Head of caudate nucleus (tissue), 42 donors: ENCODE measurements at regions not wholly inside any gene's neighbourhood (a gene's known extent, or its start where the extent isn't known, plus 50 kb on each side); places are given as distances from the start of the nearest gene placed in this dataset.
"Not testable (repeated sequence)": the region's sequence is repeated elsewhere in the genome, so short reads cannot be mapped to it uniquely, and the experiment has no call there.

Source experiments
- DNase-seq, 42 donors: peaks; one replicate each; pipeline versions ENCODE4 v3.0.0 to v3.0.0-alpha.2; 2020 to 2021; ENCODE audit warnings: mixed read lengths in 7 of 42
- intact Hi-C: fragments of 100-400 bp; cut with DNase I; formaldehyde crosslinking; loops from one replicate; pipeline ENCODE4 v1.15.0; 2022

GRCh38 chr3:31289584-31289983 lies 243.1 kb upstream of the STT3B start:
- DNase-seq = no peak
- intact Hi-C loops = no loop called here

- intact Hi-C loops = no loop called here
- no peak for DNase-seq
These were observed 242.7 kb upstream of the STT3B start for GRCh38 chr3:31290046-31290445.

DNA sequence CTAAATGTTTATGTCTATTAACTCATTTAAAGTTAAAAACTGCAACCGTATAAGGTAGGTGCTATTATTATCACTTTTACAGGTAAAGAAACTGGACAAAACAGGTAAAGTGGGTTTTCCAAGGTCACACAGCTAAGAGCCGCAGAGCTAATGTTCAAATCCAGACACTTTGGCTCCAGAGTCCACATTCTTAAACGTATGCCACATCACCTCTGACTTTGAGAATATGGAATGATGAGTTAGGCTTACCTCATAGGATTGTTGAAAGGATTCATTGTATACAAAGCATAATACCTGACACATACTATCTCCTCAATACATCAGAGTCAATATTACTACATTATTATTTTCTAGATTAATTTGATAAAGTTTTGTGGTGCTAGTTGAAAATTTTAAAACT lies 240.9 kb upstream of the STT3B start:
- no peak for DNase-seq
- intact Hi-C loops = no loop called here

GRCh38 chr3:31294430-31295149 lies 238.1 kb upstream of the STT3B start:
- intact Hi-C loops = no loop called here
- DNase-seq = no peak

- intact Hi-C loops = no loop called here
- DNase-seq = no peak
These were observed 237.5 kb upstream of the STT3B start for GRCh38 chr3:31295150-31295765.

DNA sequence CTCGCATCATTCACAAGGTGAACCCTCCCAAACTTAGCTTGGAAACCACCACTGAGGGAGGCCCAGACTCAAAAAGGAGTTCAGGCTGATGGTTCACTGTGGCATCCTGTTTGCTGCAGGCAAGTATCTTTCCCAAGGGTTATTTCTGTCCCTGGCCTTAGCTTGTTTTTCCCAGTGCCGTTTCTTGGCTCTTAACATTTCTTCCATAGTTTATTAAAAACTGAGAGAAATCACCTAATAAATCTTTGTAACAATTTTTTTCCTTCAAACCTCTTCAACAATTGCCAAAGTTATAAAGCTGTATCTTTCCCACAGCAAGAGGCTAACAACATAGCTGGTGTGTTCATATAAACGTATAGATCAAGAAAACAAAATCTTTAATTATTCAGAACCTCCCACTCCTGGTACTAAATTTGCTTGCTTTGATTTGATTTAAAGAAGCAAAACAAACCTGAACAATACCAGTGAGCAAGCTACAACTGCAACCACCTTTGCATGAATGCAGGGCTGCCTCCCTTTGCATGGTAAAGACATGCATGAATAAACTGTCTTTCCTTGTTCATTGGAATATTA lies 234.9 kb upstream of the STT3B start:
- DNase-seq = no peak
- intact Hi-C loops = no loop called here

GRCh38 chr3:31300456-31301443 lies 232.0 kb upstream of the STT3B start:
- no peak for DNase-seq
- intact Hi-C loops = no loop called here

DNA sequence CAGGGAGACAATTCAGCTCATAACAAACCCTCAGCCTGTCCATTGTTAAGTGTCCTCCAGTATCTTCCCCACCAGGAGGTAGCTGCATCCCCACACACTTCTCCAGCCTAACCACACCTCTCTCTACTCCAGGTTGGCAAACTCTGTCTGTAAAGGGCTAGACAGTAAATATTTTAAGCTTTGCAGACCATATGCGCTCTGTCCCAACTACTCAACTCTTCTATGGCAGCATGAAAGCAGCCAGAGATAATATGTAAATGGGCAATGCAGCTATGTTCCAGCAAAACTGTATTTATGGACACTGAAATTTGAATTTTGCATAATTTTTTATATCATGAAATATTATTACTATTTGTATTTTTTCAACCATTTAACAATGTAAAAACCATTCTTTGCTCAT lies 230.4 kb upstream of the STT3B start:
- intact Hi-C loops = no loop called here
- no peak for DNase-seq

GRCh38 chr3:31305340-31305739 lies 227.4 kb upstream of the STT3B start:
- intact Hi-C loops = no loop called here
- peak in 1 of 42 donors; percentile 12 for DNase-seq

DNA sequence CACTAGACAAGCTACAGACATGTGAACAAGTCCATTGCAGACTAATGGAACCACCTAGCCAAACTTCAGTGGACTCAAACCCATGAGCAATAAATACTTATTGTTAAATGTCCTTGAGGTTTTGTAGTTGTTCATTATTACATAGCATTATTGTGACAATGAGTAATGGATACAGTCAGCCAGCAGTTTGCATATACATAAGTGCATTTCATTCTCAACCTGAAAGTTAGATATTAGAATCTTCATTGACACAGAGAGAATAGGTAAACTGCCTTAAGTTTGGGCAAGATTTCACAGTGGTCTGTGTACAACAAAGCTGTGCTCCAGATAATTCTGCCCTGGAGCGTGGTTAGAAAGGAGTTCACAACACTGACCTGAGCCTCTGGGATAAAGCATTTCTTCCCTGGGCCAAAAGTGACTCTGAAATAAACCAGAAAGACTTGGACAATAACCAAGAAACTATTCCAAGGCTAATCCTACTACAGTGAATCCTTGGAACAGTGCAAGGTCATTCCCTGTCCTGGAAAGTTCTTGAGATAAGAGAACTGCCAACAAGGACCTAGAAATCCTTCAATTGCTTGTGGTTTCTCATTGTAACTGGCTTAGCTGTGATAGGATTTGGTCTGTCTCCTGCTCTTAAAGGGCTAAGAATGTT lies 225.5 kb upstream of the STT3B start:
- no peak for DNase-seq
- intact Hi-C loops = no loop called here

DNA sequence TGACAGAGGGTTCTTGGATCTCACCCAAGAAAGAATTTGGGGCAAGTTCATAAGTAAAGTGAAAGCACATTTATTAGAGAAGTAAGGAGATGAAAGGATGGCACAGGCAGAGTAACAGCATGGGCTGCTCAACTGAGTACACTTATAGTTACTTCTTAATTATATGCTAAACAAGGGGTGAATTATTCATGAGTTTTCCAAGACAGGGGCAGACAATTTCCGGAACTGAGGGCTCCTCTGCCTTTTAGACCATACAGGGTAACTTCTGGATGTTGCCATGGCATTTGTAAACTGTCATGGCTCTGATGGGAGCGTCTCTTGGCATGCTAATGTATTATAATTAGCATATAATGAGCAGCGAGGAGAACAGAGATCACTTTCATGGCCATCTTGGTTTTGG lies 221.2 kb upstream of the STT3B start:
- intact Hi-C loops = no loop called here
- no peak for DNase-seq

DNA sequence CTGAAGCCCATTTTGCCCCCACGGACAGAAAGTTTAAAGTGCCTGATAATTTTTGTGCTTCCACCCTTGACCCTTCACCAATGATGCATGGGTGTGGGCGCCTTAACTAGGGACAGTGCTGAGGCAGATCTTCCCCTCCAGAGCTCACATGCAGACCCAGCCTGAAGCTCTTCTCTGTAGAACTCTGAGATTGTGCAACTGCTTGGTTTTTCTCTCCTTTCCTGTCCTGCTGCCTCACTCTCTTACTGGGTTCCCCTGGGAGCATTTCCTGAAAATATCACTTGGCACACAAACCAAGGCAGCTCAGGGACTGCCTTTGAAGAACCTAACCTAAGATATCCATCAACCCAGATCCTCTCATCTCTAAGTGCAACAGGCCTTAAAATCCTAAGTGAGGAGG lies 220.3 kb upstream of the STT3B start:
- intact Hi-C loops = no loop called here
- no peak for DNase-seq

GRCh38 chr3:31314258-31314657 lies 218.5 kb upstream of the STT3B start:
- intact Hi-C loops = no loop called here

GRCh38 chr3:31319332-31319731 lies 213.4 kb upstream of the STT3B start:
- no peak for DNase-seq
- intact Hi-C loops = no loop called here

More at GRCh38 chr3:31314258-31314657, 218.5 kb upstream of the STT3B start:
- DNase-seq = no peak

DNA sequence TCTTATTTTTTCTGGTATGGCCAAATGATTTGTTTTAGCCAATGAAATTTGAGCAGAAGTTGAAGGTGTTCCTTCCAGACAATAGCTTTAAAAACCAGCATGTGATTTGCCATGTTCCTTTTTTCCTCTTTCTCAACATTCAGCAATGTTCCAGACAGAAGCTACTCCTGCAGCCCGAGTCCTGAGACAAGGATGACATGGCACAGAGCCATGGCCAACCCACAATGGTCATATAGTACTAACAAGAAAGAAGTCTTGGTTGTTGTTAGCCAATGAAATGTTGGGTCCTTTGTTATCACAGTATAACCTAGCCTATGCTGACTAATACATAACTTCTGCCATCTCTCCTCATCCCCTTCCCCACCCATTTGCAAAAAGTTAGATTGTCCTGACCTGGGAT lies 211.1 kb upstream of the STT3B start:
- intact Hi-C loops = no loop called here
- no peak for DNase-seq

DNA sequence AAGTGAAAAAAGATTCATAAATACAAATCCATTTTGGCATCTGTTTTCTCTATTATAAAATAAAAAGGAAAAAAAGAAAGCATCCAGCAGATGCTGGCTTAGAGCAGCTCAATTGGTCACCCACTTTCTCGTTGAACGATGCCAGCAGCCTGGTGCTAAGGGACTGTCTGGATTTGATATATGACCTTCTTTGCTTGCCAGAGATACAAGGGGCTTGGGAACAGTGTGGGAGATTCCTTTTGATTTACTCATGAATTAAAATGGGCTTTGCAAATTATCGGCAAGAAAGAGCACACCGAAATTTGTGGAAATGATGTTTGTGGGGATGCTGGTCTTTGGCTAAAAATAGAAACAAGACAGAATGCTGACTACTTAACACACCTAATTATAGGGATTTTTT lies 210.3 kb upstream of the STT3B start:
- DNase-seq = no peak
- intact Hi-C loops = no loop called here

- intact Hi-C loops, DNase-seq: not testable (repeated sequence)
These were observed 204.8 kb upstream of the STT3B start for GRCh38 chr3:31327826-31328357.

- no peak for DNase-seq
- intact Hi-C loops = no loop called here
These were observed 201.4 kb upstream of the STT3B start for GRCh38 chr3:31331278-31331677.

GRCh38 chr3:31341130-31341529 lies 191.6 kb upstream of the STT3B start:
- peak in 11 of 42 donors; percentile 5 to 43 (median 18) for DNase-seq
- intact Hi-C loops = no loop called here
